HG02763 (cell line): ENCODE measurements at regions not wholly inside any gene's neighbourhood (a gene's known extent, or its start where the extent isn't known, plus 50 kb on each side); places are given as distances from the start of the nearest gene placed in this dataset.

Source experiments
- ATAC-seq: cut with Tn5 transposase; IDR thresholded peaks from one replicate; pipeline ENCODE4 v1.9.1; 2021; ENCODE audit warnings: mild to moderate bottlenecking, moderate library complexity; ENCODE audit not compliant: unreplicated experiment

DNA sequence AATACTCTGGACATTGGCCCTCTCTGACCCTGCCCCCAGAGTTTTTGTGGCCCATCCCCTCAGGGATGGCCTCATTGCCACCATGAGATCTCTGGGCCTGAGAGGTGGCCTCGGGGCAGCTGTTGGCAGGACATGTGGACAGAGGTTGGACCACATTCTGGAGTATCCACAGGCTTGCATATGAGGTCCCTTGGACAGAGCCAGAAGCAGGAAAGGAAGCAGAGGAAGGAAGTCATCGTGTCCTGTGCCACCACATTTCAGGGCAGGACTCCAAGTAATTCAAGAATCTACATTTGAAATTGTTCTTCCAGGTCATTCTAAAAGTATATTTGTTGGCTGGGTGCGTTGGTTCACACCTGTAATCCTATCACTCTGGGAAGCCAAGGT, 95.9 kb upstream of the PPP2R5A start:
- no peak for ATAC-seq

DNA sequence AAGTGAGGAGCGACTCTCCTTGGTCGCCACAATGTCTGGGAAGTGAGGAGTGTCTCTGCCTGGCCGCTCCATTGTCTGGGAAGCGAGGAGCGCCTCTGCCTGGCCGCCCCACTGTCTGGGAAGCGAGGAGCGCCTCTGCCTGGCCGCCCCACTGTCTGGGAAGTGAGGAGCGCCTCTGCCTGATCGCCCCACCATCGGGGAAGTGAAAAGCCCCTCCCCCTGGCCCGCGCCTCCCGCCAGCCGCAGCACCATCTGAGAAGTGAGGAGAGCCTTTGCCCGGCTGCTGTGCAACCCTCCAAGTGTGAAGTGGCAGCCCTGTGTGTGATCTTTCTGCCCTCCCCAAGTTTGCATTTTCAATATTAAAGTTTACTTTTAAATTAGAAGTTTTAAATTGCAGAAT, 95.0 kb upstream of the PPP2R5A start:
- no peak for ATAC-seq

DNA sequence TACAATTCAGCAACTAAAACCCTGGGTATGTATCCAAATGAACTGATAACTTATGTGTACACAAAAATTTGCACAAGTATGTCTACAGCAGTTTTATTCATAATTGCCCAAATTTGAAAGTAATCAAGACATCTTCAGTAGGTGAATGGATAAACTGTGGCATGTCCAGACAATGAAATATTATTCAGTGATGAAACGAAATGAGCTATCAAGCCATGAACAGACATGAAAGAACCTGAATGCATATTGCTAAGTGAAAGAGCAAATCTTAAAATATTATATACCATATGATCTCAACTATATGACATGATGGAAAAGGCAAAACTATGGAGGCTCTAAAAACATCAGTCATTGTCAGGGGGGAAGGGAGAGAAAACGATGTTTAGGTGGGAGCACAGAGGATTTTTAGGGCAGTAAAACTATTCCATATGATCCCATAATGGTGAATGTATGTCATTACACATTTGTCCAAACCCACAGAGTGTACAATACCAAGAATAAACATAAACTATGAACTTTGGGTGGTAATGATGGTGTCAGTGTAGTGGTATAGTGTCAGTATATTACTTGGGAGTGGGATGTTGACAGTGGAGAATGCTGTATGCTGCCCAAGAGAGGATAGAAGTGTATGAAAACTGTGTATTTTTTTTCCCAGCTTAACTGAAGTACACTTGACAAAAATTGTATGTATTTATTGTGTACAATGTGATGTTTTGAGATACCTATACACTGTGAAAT, 92.8 kb upstream of the PPP2R5A start:
- ATAC-seq, result no peak

DNA sequence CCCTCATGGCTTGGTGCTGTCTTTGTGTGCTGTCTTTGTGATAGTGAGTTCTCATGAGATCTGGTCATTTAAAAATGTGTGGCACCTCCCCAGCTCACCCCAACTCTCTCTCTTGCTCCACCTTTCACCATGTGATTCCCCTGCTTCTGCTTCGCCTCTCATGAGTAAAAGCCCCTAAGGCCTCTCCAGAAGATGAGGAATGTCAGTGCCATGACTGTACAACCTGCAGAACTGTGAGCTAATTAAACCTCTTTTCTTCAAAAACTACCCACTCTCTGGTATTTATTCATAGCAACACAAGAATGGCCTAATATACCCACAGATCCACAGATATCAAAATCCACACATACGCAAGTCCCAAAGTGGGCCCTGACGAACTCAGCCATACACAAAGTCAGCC, 88.9 kb upstream of the PPP2R5A start:
- no peak for ATAC-seq

DNA sequence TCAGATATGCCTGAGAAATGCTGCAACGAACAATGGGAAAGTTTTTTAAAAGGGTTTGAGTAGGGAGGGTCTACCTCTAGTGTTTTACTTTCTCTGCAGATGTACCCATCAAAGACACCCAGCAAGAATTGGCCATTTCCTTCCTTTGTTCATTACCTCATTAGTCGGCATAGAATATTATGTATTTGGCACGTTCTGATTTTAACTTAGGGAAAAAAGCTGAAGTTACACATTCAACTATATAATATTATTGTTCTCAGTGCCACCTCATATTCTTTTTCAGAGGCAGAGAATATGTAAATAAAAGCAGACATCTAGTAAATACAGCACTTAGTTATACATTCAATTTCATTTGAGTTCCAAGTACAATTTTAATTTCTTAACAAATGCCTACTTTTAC, 83.7 kb upstream of the PPP2R5A start:
- ATAC-seq, result no peak

GRCh38 chr1:212203630-212204029, 81.6 kb upstream of the PPP2R5A start:
- no peak for ATAC-seq

DNA sequence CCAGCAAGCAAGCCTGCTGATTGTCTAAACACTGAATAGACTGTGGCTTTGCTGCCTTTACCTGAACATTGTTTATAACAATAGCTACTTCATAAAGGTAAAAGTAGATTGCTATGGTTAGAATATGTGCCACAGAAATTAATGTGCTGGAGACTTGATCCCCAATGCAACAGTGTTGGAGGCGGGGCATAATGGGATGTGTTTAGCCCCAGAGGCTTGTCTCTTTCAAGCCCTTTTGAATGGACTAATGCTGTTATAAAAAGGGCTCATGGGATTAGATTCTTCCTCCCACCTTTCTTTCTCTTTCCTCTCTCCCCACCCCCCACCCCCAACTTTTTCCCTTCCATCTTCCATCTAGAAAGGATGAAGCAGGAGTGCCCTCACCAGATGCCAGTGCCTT, 80.2 kb upstream of the PPP2R5A start:
- ATAC-seq, result no peak

DNA sequence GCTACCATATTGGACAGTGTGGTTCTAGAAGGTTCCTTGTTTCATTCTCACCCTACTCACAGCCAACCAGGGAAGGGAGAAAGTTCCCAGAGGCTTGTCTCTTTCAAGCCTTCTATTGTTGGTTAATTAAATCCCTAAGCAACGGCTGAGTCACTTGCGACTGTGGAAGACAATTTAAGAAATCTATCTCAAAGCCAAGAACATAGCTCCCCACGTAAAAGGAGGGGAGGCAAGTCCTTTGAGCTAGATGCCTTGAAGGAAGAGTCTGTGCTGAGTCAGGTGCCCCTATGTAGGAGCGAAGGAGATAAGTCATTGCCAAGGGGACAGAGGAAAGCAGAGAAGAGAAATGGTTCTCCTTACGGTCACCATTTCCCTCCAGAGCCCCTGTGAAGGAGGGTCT, 79.4 kb upstream of the PPP2R5A start:
- no peak for ATAC-seq

- ATAC-seq, result no peak
Measured at GRCh38 chr1:212207118-212207517, 78.1 kb upstream of the PPP2R5A start.

- ATAC-seq, result no peak
Measured at GRCh38 chr1:212207822-212208520, 77.2 kb upstream of the PPP2R5A start.

DNA sequence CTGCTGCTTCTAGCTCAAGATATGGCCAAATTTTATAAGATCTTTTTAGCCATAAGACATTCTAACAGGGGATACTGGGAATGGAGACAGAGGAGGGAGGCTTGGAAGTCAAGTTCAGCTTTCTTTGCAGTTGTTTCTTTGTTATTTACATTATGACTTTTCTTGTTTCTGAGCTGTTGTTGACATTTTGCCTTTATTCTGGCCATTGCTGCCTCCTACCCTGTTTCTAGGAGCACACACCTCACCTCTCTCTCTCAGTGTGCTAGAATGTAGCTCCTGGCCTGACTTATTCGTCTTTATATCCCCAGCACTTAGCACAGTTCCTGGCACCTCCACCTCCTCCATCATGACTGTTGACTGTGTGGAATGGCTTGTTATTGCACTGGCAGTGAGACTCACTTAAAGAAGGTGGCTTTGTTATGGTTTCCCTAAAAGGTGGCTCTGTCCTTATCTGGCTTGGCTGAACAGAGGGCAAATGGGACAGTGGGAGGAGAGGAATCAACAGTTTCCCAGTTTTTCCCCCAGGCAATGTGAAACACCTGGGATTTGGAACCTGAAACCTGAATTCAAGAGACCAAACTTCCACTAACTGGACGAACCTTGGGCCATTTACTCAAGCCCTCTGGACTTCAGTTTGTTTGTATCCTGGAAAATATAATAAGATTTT, 76.1 kb upstream of the PPP2R5A start:
- ATAC-seq, result no peak

DNA sequence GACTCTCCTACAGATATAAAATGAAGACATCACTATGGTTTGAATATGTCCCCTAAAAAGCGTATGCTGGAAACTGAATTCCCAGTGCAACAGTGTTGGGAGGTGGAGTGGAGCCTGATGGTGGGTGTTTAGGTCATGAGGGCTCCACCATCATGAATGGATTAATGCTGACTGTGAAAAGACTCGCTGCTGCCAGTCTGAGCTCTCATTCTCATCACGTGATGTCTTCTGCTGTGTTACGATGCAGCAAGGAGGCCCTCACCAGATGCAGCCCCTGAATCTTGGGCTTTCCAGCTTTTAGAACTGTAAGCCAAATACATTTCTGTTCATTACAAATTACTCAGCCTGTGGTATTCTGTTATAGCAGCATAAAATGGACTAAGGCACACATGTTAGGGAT, 73.8 kb upstream of the PPP2R5A start:
- ATAC-seq, result no peak

DNA sequence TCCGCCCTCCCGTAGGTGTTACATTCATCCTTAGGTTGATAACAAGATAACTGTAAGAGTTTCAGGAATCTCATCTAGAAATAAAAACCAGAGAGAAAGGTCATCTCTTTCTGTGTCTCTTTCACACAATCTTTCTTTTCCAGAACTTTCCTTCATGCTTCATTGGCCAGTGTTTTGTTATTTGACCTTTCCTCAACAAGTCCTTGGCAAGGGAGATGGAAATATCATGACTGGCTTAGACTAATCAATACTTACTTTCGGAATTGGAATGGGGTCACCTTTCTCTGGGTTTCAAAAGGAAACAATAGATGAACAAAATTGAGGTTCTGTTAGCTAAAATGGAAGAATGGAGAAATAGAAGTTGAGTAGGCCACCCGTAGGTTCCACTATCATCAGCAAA, 72.9 kb upstream of the PPP2R5A start:
- no peak for ATAC-seq

GRCh38 chr1:212212906-212213305, 72.3 kb upstream of the PPP2R5A start:
- ATAC-seq, result no peak

GRCh38 chr1:212213784-212214183, 71.4 kb upstream of the PPP2R5A start:
- ATAC-seq, result no peak

DNA sequence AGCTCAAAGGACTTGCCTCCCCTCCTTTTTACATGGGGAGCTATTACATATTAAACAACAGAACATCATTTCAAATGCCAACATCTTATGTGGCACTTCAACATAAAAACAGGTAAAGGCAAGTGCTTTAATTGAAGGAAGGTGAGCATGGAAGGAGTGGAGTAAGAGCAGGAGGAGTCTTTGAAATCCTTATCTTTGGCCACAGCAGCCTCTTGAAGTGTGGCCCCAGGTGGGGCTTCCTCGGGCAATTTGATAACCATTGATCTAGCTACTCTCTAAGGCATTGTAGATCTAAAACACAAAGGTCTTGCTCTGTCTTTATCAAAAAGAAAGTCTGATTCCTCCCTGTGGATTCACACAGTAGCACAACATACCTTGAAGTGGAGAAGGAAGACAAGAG, 70.9 kb upstream of the PPP2R5A start:
- no peak for ATAC-seq

GRCh38 chr1:212215910-212216309, 69.3 kb upstream of the PPP2R5A start:
- ATAC-seq, result no peak

DNA sequence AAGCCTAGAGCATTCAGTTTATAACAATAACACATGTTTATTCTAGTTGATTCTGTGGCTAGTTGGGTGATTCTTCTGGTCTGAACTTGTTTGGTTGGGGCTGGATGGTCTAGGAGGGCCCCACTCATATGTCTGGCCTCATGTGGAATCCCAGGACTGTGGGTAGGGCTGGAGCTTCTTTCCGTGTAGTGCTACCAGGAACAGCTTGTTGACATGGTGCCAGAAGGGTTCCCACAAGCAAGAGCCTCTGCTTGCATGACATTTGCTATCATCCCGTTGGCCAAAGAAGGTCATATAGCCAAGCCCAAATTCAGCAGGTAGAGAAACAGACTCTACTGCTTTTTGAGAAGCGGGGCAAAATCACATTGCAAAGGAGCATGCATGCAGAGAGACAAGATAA, 67.6 kb upstream of the PPP2R5A start:
- ATAC-seq, result no peak

DNA sequence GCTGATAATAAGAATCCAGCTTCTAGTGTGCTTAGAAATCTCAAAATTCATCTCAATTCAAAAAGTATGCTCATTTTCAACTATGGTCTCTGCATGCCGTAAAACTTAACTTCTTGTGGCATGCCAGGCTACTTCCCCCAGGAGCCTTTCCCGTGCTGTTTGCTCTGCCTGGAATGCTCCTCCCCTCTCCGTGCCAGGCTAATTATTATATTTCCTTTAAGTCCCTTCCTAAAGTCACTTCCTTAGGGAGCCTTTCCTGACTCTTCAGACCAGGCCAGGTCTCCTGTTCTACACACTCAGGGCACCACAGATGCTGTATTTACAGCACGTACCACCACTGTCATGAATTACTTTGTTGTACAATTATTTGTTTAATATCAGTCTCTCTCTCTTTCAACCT, 67.1 kb upstream of the PPP2R5A start:
- no peak for ATAC-seq

DNA sequence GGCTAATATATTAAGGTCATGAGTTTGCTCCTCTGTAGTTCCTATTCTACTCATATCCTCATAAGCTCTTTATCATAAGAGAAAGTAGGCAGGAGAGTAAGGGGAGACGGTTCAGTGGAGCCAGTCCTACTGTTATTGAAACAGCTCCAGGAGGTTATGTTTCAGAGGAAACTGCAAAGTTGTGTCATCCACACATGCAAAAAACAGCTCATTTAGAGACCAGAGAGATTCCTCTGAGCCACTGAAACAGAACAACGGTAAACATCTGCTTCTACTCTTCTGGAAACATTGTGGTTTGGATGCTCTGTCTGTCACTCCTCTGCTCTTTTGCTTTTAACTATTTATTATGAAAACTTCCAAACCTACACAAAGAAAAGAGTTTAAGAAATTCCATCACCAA, 66.3 kb upstream of the PPP2R5A start:
- peak; percentile 78 for ATAC-seq

- ATAC-seq, result no peak
Measured at GRCh38 chr1:212219679-212220463, 65.3 kb upstream of the PPP2R5A start.
